ENCODE measurements at regions not wholly inside any gene's neighbourhood (a gene's known extent, or its start where the extent isn't known, plus 50 kb on each side); places are given as distances from the start of the nearest gene placed in this dataset.
"Not testable (repeated sequence)": the region's sequence is repeated elsewhere in the genome, so short reads cannot be mapped to it uniquely, and the experiment has no call there.

DNA sequence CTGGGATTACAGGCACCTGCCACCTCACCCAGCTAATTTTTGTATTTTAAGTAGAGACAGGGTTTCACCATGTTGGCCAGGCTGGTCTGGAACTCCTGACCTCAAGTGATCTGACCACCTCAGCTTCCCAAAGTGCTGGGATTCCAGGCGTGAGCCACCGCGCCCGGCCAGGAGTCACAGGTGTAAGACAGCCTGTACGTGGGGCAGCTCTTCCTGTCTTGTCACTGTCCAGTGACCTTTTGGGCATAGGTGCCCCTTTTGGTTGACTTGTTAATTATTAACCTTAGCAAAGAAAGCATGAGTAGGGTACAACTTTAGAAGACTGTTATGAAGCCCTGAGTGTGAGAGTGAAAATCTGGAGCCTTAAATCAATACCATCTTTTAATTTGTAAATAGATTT, 703.7 kb upstream of the SOX11 start:
- in situ Hi-C loops (cut with HindIII; ENCODE audit: low pct_unique_long_range_greater_than_20kb, low sequenced_read_pairs); DNase-seq (ENCODE audit: low read depth): not testable (repeated sequence)

DNA sequence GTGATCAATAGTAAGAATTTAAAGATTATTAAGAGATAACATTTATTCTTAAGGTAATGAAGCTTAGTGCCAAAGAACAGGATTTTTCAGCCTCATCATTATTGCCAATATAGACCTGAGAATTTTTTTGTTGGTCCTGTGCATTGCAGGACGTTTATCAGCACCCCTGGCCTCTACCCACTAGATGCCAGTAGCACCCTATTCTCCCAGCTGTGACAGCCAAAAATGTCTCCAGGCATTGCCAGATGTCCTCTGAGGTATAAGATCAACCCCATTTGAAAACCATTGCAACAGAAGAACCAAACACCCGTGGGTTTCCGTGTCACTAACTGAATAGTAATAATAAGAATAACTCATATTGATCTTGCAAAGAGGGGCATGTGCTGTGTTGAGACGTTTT, 700.0 kb upstream of the SOX11 start:
- in situ Hi-C loops (cut with HindIII; ENCODE audit: low pct_unique_long_range_greater_than_20kb, low sequenced_read_pairs) = no loop called here
- DNase-seq (ENCODE audit: low read depth) = no peak

DNA sequence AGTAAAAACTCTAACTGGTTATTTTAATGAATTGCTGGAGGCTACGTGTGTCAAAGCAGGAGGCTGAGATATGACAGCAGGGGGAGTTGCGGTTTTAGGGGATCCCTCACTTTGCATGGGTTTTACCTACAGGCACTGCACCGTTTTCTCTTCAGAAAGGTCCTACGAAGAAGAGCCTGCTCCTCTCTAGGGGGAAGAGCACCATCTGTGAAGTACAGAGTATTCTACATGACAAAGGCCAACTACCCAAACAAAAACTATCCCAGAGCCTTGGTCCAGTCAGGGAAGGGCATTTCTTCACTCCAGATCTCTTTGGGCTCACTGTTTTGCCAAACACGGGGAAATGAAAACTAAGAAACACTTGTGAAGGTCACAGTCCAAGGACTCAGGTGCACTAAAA, 696.7 kb upstream of the SOX11 start:
- in situ Hi-C loops (cut with HindIII; ENCODE audit: low pct_unique_long_range_greater_than_20kb, low sequenced_read_pairs) = no loop called here
- no peak for DNase-seq (ENCODE audit: low read depth)

DNA sequence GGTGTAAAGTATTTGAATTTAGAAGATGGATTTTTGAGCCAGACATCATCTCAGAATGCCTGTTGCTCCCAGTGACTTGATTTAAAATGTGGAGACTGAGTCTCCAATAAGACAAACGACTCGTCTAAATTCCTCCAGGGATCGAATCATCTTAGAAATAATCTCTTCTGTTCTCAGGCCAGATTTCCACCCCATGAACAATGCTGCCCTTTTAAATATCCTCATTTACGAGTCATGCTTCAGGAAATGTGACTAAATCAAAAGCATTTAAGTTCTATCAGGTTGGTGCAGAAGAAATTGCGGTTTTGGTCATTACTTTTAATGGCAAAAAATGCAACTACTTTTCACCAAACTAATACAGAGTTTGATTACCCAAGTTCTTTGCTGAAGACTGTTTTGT, 684.6 kb upstream of the SOX11 start:
- in situ Hi-C loops (cut with HindIII; ENCODE audit: low pct_unique_long_range_greater_than_20kb, low sequenced_read_pairs) = no loop called here
- no peak for DNase-seq (ENCODE audit: low read depth)

DNA sequence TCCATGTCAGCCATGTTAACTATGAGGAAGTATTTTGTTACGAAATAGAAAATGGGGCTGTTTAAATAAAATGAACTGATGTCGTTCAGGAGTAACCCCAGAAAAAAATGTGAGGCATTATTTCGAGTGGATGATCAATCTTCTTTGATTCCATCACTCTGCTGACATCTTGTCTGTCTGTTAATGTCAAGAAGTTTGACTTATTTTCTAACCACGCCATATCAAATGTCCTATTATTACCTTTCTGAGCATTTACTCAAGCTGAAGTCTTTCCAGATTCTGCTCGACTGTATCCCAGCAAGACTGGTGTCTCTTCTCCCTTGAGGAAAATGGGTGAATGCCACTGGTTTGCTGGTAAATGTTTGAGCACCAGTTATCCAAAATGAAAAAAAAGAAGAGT, 672.9 kb upstream of the SOX11 start:
- in situ Hi-C loops (cut with HindIII; ENCODE audit: low pct_unique_long_range_greater_than_20kb, low sequenced_read_pairs) = no loop called here
- DNase-seq (ENCODE audit: low read depth) = no peak

DNA sequence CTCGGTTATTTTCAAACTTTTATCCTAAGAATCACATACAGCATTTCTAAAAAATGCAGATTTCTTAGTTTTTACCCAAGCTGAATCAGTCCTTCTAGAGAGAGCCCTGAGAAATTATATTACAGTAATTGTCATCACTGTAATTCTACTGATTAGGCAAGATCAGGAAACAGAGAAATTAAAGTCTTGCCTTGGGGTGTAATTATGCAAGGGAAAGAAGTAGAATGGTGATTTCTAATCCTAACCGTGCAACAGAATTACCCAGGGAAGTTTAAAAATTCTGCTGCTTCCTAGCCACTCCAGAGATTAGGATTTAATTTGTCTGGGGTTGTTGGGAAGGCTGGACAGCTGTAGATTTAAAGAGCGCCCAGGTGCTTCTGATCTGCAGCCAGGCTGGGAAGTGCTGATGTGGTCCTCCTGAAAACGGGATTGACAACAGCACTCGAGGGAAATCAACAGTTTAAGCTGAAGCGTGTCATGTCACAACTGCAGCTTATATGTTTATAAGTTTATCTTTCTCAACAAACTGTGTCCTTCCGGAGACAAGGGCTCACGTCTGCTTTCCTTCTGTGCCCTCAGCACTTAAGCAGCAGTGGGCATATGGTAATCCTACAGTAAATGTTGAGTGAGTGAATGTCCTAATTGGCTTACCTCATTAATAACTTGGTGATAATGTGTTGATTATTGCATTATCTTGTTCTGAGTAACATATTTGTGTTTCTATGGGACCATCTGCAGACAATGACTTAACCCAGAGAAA, 671.9 kb upstream of the SOX11 start:
- in situ Hi-C loops (cut with HindIII; ENCODE audit: low pct_unique_long_range_greater_than_20kb, low sequenced_read_pairs) = no loop called here
- DNase-seq (ENCODE audit: low read depth) = no peak

DNA sequence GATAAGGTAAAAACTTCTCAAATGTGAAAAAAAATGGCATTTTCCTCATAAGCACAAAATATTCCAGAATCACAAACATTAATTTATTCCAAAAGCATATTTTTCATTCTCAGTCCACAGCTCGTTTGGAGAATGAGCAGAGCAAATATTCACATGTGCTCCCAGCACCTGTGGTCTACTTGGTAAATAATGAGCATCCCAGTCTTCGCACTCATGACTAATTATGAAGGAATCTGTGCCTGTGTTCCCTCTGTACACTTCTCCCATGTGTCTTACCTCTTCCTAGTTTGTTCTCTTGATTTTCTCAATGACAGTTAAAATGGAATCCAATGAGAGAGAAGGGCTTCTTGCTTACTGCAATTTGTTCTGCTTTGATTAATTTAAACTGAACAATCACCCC, 671.0 kb upstream of the SOX11 start:
- no peak for DNase-seq (ENCODE audit: low read depth)
- in situ Hi-C loops (cut with HindIII; ENCODE audit: low pct_unique_long_range_greater_than_20kb, low sequenced_read_pairs) = no loop called here

DNA sequence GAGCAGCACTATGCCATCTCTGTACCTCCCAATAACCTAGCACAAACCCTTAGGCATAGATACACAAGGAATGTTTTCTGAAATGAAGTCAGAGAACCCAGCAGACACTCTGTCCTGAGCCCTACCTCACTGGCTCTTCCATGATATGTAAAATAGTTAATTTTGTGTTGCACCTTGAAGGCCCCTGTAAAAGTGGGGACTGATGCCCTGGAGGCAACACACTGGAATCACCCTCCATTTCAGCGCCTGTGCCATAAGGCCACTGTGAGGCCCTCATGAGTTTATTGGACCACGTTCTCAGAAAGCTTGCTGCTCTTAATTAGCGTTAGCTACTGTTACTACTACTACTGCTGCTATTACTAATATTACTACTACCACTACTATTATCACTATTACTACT, 670.1 kb upstream of the SOX11 start:
- in situ Hi-C loops (cut with HindIII; ENCODE audit: low pct_unique_long_range_greater_than_20kb, low sequenced_read_pairs) = no loop called here
- DNase-seq (ENCODE audit: low read depth) = no peak

DNA sequence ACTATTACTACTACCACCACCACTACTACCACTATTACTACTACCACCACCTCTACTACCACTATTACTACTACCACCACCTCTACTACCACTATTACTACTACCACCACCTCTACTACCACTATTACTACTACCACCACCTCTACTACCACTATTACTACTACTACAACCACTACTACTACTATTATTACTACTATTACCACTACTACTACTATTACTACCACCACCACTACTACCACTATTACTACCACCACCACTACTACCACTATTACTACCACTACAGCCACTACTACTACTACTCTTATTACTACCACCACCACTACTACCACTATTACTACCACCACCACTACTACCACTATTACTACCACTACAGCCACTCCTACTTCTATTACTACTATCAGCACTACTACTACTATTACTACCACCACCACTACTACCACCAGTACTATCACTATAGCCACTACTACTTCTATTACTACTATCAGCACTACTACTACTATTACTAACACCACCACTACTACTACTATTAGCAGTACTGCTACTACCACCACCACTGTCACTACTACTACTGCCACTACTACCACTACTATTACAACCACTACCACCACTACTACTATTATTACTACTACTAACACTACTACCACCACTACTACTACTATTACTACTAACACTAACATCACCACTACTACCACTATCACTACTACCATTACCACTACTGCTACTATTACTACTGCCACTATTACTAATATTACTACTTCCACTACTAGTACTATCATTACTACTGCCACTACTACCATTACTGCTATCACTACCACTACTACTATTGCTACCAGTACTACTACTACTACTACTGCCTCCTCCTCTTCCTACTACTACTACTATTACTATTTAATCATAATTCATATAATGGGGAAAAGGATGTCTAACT, 669.2 kb upstream of the SOX11 start:
- in situ Hi-C loops (cut with HindIII; ENCODE audit: low pct_unique_long_range_greater_than_20kb, low sequenced_read_pairs); DNase-seq (ENCODE audit: low read depth): not testable (repeated sequence)

DNA sequence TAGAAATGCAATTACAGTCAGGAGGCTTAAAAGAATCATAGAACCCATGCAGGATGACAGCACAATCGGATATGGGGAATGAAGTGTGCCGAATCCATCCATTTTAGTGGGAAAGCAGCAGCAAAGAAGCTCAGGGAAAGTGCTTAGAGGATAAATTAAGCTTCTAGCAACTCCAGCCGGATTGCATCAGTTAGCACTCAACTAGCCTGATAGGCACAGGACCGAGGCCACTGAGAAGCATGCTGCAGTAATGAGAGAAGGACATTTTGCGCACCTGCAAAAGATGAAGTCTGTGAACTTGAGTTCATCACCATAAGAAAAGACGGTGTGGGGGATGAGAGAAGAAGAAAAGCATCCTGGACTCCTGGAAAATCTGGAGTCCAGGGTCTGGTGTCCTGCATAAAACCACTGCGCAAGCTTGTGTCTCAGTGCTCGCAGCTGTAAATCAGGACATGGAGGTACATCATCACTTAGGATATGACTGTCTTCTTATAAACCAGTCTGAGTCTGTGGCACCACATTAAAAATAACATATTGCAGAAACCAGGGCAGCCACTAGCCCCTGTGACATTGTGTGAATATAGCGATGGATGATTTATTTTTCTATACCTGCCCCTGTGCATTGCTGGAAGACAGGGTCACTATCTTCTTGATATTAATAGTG, 665.5 kb upstream of the SOX11 start:
- in situ Hi-C loops (cut with HindIII; ENCODE audit: low pct_unique_long_range_greater_than_20kb, low sequenced_read_pairs) = no loop called here
- no peak for DNase-seq (ENCODE audit: low read depth)

DNA sequence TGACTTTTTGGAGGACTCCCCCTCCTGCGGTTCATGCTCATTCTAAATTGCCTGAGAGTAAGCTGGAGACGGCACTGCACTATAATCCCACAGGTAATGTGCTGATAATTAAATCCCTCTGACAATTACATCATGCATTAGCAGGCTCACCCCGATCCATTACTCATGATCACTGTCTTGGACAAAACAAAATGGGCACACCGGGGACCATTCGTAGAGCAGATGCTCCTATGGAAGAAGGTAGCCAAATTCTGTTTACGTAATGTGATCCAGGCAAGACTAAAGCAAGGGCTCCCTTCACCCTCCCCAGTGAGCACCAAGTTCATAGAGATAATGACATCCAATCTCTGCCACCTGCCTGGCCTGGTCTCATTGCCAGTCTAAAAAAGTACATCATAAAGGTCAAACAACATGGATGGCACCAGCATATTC, 657.1 kb upstream of the SOX11 start:
- in situ Hi-C loops (cut with HindIII; ENCODE audit: low pct_unique_long_range_greater_than_20kb, low sequenced_read_pairs) = no loop called here
- DNase-seq (ENCODE audit: low read depth) = no peak

DNA sequence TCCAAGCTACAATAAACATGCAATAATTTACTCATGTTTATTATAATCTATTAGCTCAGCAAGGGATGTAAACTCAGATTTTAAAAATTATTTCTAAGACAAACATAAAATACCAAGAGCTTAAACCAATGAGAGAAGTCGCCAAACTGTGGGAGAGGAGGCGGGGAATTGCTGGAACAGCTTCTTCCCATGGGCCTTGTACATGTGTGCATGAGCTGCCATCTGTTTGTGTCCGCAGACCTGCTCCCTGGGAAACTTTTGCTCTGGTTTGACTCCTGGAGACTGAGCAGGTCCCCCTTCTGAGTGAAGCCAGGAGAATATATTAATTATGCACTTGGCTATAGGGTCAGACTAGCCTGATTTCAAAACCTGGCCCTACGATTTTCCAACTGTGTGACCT, 655.9 kb upstream of the SOX11 start:
- in situ Hi-C loops (cut with HindIII; ENCODE audit: low pct_unique_long_range_greater_than_20kb, low sequenced_read_pairs) = no loop called here
- DNase-seq (ENCODE audit: low read depth) = no peak

DNA sequence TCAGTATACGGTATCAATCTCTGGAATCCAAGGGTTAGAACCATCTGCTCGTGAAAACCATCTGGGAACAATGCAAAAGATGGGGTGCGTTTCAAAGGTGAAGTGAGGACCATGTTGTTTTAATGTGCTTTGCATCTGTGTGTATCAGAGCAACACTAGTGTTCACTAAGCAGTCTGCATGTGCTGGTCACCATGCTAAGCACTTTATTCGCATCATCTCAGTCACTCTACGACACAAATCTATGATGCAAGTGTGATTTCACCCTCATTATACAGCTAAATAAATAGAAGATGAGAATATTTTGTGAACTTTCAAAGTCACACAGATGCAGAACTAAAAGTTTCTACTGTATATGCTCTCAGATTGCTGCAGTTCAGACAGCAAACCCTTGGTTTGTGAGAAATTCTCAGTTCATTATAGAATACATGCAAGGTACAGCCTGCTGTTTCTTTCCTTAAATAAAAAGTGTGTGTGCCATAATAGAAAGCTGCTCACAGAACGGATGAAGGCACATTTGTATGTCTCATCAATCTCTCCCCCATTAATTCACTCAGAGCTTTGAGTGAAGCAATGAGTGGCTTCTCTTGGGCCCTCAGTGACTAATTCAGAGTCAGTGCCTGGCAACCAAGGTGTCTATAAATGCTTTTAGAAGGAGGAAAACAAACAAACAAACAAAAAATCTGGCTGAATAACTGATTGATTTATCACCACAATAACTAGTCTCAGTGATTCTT, 652.8 kb upstream of the SOX11 start:
- DNase-seq (ENCODE audit: low read depth) = no peak
- in situ Hi-C loops (cut with HindIII; ENCODE audit: low pct_unique_long_range_greater_than_20kb, low sequenced_read_pairs) = no loop called here

DNA sequence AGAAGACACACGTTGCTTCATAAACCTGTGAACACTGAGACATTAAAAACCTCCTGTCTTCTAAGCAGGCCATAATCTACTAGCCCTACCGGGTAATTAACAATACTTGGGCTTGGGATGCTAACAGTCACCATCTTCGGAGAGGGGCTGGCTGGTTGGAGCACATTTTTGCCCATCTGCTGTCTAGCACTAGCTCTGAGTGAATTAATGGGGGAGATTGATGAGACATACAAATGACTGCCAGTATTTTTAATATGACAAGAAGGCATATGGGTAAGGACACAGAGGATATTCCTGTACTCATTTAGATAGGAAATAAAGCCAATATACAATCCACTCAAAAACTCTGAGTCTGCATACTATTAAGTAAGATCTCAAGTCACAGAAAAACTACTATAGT, 651.6 kb upstream of the SOX11 start:
- DNase-seq (ENCODE audit: low read depth) = no peak
- in situ Hi-C loops (cut with HindIII; ENCODE audit: low pct_unique_long_range_greater_than_20kb, low sequenced_read_pairs) = no loop called here

DNA sequence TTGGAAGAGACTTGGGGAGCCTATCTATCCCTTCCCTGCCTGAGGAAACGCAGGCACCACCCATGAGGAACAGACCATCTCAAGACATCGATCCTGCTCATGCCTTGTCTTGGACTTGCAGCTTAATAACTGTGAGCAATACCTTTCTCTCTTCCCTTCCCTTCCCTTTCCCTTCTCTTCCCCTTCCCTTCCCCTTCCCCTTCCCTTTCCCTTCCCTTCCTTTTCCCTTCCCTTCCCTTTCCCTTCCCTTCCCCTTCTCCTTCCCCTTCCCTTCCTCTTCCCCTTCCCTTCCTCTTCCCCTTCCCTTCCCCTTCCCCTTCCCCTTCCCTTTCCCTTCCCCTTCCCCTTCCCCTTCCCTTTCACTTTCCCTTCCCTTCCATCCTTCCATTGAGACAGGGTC, 650.7 kb upstream of the SOX11 start:
- no peak for DNase-seq (ENCODE audit: low read depth)
- in situ Hi-C loops (cut with HindIII; ENCODE audit: low pct_unique_long_range_greater_than_20kb, low sequenced_read_pairs) = no loop called here

DNA sequence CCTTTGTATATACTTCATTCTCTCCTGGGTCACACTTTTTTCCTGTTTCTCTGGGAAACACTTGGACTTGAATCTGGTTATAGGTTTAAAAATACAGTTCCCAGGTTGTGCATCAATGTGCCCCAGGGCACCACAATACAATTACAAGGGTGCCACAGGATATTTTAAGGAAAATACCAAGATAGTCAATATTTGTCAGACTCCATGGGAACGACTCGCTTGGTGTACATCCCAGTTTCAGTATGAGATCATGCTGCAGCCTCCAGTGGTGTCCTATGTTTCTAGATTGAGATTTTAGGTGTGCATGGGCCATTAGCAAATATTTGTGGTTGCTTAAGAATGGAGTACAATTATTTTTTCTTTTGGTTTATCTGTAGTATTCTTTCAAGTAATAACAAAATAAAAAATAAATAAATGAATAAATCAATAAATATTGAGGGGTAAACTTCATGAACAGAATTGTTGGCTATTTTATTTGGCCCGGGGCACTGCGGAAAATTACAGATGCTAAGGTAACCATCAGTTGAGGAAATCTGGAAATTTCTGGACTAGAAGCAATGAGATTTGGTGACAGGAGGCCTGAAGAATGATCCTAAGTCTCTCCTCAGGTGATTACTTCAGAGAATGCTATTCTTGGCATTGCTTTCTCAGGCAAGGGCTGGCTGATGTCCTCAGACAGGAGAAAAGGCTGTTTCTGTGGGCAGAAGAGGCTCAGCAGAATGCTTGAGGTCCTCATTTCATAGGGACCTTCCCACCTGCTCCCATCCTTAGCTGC, 649.3 kb upstream of the SOX11 start:
- DNase-seq (ENCODE audit: low read depth) = no peak
- in situ Hi-C loops (cut with HindIII; ENCODE audit: low pct_unique_long_range_greater_than_20kb, low sequenced_read_pairs) = no loop called here

DNA sequence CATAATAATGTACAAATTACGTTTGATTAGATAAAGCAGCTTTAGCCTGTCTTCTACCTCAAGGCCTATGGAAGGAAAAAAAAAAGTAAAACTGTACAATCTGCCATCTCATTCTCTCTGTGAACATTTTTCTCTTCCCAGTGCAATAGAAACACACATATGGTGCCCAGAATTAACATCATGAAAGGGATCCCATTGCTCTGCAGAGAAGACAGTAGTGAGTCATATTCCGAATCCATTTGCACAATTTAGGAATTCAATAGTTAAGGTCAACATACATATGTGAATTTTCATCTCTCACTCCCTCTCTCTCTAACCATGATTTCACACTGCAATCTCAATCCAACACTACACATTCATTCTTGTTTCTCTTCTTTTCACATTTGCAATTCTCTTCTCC, 640.9 kb upstream of the SOX11 start:
- in situ Hi-C loops (cut with HindIII; ENCODE audit: low pct_unique_long_range_greater_than_20kb, low sequenced_read_pairs) = no loop called here
- DNase-seq (ENCODE audit: low read depth) = no peak

DNA sequence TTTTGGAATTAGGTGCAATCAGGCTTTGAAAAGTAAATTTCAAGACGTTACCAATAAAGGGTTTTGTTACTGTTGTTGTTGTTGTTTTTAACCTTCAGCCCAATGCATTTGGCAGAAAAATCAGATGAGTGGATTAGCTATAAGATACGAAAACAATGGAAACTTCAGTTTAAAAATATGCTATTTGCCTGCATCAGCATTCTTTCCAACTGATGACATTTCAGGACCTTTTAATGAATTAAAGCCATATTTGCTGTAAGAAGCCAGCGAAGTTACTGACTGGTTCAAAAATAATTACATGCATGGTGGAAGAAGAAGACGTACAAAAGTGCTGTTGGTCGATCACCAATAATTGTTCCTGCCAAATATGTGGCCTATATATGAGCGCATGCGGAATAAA, 639.3 kb upstream of the SOX11 start:
- in situ Hi-C loops (cut with HindIII; ENCODE audit: low pct_unique_long_range_greater_than_20kb, low sequenced_read_pairs) = no loop called here
- DNase-seq (ENCODE audit: low read depth) = no peak

Measured in Caki2 (cell line).